ENCODE measurements at regions not wholly inside any gene's neighbourhood (a gene's known extent, or its start where the extent isn't known, plus 50 kb on each side); places are given as distances from the start of the nearest gene placed in this dataset.

DNA sequence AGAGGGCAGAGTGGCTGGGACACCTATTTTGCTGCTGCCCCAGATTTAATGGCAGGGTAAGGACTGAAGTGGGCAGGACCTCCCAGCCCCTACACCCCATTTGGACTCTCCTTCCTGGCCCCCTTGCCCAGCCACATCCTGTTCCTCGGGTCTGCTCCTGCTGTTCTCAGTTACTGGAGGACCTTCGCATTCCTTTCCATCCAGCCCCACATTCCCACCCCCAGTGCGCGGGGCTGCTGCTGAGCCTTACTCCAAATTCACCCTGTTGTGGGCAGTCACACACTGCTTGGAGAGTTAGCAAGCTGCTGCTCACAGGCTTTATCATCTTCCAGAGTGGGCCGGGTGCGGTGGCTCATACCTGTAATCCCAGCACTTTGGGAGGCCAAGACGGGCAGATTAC, 75.2 kb upstream of the SLC14A2 start:
- CTCF ChIA-PET, result interaction anchor here (0.6 kb wide), 1 partner anchor 927 kb away, joined by 3 read pairs; no protein-coding TSS in a partner anchor
- H3K4me1 Mint-ChIP-seq (ENCODE audit: low read depth), result no peaks in the 10 kb centered on the region
- H3K27me3 Mint-ChIP-seq (ENCODE audit: low read depth), result peaks cover 8% of the 10 kb centered on the region
- intact Hi-C loops (cut with micrococcal nuclease), result no loop called here
- DNase-seq, result no peak
- no peak overlapping the region for H3K4me3 Mint-ChIP-seq
- no peaks in the 10 kb centered on the region for H3K36me3 Mint-ChIP-seq (ENCODE audit: low read depth)
- peaks cover 6% of the 10 kb centered on the region for H3K9me3 Mint-ChIP-seq
- H3K27ac Mint-ChIP-seq, result no peak overlapping the region

DNA sequence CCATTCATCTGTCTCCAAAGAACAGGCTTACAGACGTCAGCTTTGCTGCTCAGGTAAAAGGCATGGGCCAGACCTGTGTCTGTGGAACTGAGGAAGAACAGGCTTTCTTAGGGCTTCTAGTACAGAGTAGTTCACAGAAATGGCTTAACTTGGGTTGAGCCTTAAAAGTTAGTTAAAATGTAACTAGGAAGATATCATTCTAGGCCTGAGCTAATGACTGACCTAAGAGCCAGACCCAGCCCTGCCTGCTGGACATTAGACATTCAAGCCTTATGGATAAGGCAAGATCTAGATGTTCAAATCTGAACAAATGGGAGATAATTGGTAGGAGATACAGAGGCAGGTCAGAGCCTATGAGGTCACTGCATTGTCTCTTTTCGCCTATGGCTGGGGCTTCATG, 73.9 kb upstream of the SLC14A2 start:
- DNase-seq, result no peak
- H3K27me3 Mint-ChIP-seq (ENCODE audit: low read depth), result peaks cover 1% of the 10 kb centered on the region
- H3K4me1 Mint-ChIP-seq (ENCODE audit: low read depth), result no peaks in the 10 kb centered on the region
- CTCF ChIA-PET, result no interaction called here
- intact Hi-C loops (cut with micrococcal nuclease), result no loop called here
- H3K9me3 Mint-ChIP-seq, result peaks cover 6% of the 10 kb centered on the region
- no peaks in the 10 kb centered on the region for H3K36me3 Mint-ChIP-seq (ENCODE audit: low read depth)
- H3K4me3 Mint-ChIP-seq, result no peak overlapping the region
- no peak overlapping the region for H3K27ac Mint-ChIP-seq

GRCh38 chr18:45542043-45542442, 73.2 kb upstream of the SLC14A2 start:
- Mint-ChIP-seq H3K27me3 (ENCODE audit: low read depth) (no peaks in the 10 kb centered on the region), H3K4me1 (ENCODE audit: low read depth) (no peaks in the 10 kb centered on the region), H3K9me3 (peaks cover 6% of the 10 kb centered on the region), H3K4me3 (no peak overlapping the region), H3K27ac (no peak overlapping the region), H3K36me3 (ENCODE audit: low read depth) (no peaks in the 10 kb centered on the region)
- DNase-seq, result no peak
- intact Hi-C loops (cut with micrococcal nuclease), result no loop called here
- CTCF ChIA-PET, result no interaction called here

- no peak overlapping the region for H3K27ac Mint-ChIP-seq
- H3K4me3 Mint-ChIP-seq, result no peak overlapping the region
- H3K27me3 Mint-ChIP-seq (ENCODE audit: low read depth), result peaks cover 2% of the 10 kb centered on the region
- intact Hi-C loops (cut with micrococcal nuclease), result no loop called here
- no peaks in the 10 kb centered on the region for H3K4me1 Mint-ChIP-seq (ENCODE audit: low read depth)
- DNase-seq, result no peak
- H3K9me3 Mint-ChIP-seq, result no peaks in the 10 kb centered on the region
- no peaks in the 10 kb centered on the region for H3K36me3 Mint-ChIP-seq (ENCODE audit: low read depth)
- CTCF ChIA-PET, result no interaction called here
Measured at GRCh38 chr18:45547910-45548309, 67.4 kb upstream of the SLC14A2 start.

- peaks cover 2% of the 10 kb centered on the region for H3K27me3 Mint-ChIP-seq (ENCODE audit: low read depth)
- no peak overlapping the region for H3K4me3 Mint-ChIP-seq
- intact Hi-C loops (cut with micrococcal nuclease), result no loop called here
- H3K36me3 Mint-ChIP-seq (ENCODE audit: low read depth), result no peaks in the 10 kb centered on the region
- no peaks in the 10 kb centered on the region for H3K9me3 Mint-ChIP-seq
- no peaks in the 10 kb centered on the region for H3K4me1 Mint-ChIP-seq (ENCODE audit: low read depth)
- DNase-seq, result no peak
- no peak overlapping the region for H3K27ac Mint-ChIP-seq
- CTCF ChIA-PET, result no interaction called here
Measured at GRCh38 chr18:45548614-45549013, 66.7 kb upstream of the SLC14A2 start.

DNA sequence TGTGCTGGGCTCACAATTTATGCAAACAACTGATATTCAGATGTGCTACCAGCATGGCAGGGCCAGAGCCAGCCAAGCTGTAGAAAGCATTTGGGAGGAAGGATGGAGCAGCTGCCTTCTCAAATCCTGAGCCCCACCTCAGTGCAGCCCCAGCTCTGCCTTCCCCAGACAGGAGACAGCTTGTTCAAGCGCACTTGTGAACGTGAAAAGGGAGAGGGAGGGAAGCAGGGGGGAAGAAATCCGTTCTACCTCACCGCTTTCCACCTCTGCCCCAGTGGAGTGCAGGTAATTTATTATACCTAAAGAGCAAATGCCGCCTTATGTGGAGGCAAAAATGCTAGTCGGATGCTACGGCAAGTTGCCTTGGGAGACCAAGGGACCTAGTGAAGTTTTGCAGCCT, 66.0 kb upstream of the SLC14A2 start:
- H3K4me1 Mint-ChIP-seq (ENCODE audit: low read depth), result no peaks in the 10 kb centered on the region
- no peak overlapping the region for H3K4me3 Mint-ChIP-seq
- H3K9me3 Mint-ChIP-seq, result no peaks in the 10 kb centered on the region
- intact Hi-C loops (cut with micrococcal nuclease), result no loop called here
- H3K36me3 Mint-ChIP-seq (ENCODE audit: low read depth), result no peaks in the 10 kb centered on the region
- CTCF ChIA-PET, result no interaction called here
- H3K27ac Mint-ChIP-seq, result no peak overlapping the region
- DNase-seq, result no peak
- peaks cover 2% of the 10 kb centered on the region for H3K27me3 Mint-ChIP-seq (ENCODE audit: low read depth)

- Mint-ChIP-seq H3K4me1 (ENCODE audit: low read depth) (no peaks in the 10 kb centered on the region), H3K27ac (no peak overlapping the region), H3K9me3 (no peaks in the 10 kb centered on the region), H3K27me3 (ENCODE audit: low read depth) (peaks cover 2% of the 10 kb centered on the region), H3K36me3 (ENCODE audit: low read depth) (no peaks in the 10 kb centered on the region), H3K4me3 (no peak overlapping the region)
- intact Hi-C loops (cut with micrococcal nuclease), result no loop called here
- CTCF ChIA-PET, result interaction anchor here (0.5 kb wide), 1 partner anchor 1783 kb away, joined by 3 read pairs; no protein-coding TSS in a partner anchor
- no peak for DNase-seq
Measured at GRCh38 chr18:45551142-45551815, 64.0 kb upstream of the SLC14A2 start.

GRCh38 chr18:45553723-45554388, 61.4 kb upstream of the SLC14A2 start:
- DNase-seq, result no peak
- no peaks in the 10 kb centered on the region for H3K36me3 Mint-ChIP-seq (ENCODE audit: low read depth)
- H3K4me1 Mint-ChIP-seq (ENCODE audit: low read depth), result no peaks in the 10 kb centered on the region
- intact Hi-C loops (cut with micrococcal nuclease), result no loop called here
- CTCF ChIA-PET, result no interaction called here
- H3K9me3 Mint-ChIP-seq, result no peaks in the 10 kb centered on the region
- no peak overlapping the region for H3K27ac Mint-ChIP-seq
- H3K4me3 Mint-ChIP-seq, result no peak overlapping the region
- H3K27me3 Mint-ChIP-seq (ENCODE audit: low read depth), result peaks cover 2% of the 10 kb centered on the region

DNA sequence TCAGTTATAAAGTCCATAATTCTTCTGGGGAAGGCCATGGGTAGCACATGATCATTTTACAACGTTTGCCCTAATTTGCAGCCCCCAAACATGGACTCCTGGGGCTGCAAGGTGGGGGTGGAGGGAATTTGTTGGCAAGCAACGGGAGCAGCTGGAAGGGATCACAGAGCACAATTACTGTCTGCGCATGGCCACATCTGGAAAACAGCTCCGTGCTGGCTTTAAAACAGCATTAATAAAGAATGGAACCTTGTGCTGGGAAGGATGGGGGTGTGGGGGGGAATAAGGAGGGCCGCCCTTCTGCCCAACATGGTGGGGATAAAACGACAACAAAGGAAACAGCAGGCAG, 60.9 kb upstream of the SLC14A2 start:
- intact Hi-C loops (cut with micrococcal nuclease), result no loop called here
- Mint-ChIP-seq H3K36me3 (ENCODE audit: low read depth) (no peaks in the 10 kb centered on the region), H3K27me3 (ENCODE audit: low read depth) (peaks cover 2% of the 10 kb centered on the region), H3K9me3 (no peaks in the 10 kb centered on the region), H3K4me1 (ENCODE audit: low read depth) (no peaks in the 10 kb centered on the region), H3K27ac (no peak overlapping the region), H3K4me3 (no peak overlapping the region)
- CTCF ChIA-PET, result no interaction called here
- no peak for DNase-seq

DNA sequence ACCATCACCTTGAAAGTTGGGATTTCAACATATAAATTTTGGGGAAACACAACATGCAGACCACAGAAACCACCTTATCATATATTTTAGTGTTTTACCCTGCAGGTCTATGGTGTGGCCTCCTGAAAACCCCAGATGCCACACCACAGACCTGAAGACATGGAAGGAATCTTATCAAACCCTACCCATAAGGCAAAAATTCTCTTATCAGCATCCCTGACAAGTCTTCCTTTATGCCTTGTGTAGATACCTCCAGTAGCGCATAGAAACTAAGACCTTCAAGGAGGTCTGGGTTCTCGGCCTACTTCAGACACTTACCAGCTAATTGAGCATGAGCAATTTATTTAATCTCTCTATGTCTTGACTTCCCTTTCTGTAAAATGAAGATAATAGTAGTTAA, 59.1 kb upstream of the SLC14A2 start:
- intact Hi-C loops (cut with micrococcal nuclease), result no loop called here
- CTCF ChIA-PET, result no interaction called here
- H3K4me1 Mint-ChIP-seq (ENCODE audit: low read depth), result no peaks in the 10 kb centered on the region
- no peaks in the 10 kb centered on the region for H3K36me3 Mint-ChIP-seq (ENCODE audit: low read depth)
- H3K4me3 Mint-ChIP-seq, result no peak overlapping the region
- DNase-seq, result no peak
- H3K9me3 Mint-ChIP-seq, result no peaks in the 10 kb centered on the region
- no peak overlapping the region for H3K27ac Mint-ChIP-seq
- H3K27me3 Mint-ChIP-seq (ENCODE audit: low read depth), result no peaks in the 10 kb centered on the region

- Mint-ChIP-seq H3K36me3 (ENCODE audit: low read depth) (no peaks in the 10 kb centered on the region), H3K4me1 (ENCODE audit: low read depth) (no peaks in the 10 kb centered on the region), H3K4me3 (no peak overlapping the region), H3K27ac (no peak overlapping the region), H3K27me3 (ENCODE audit: low read depth) (no peaks in the 10 kb centered on the region), H3K9me3 (no peaks in the 10 kb centered on the region)
- intact Hi-C loops (cut with micrococcal nuclease), result no loop called here
- DNase-seq, result no peak
- CTCF ChIA-PET, result no interaction called here
Measured at GRCh38 chr18:45557287-45557686, 58.0 kb upstream of the SLC14A2 start.

DNA sequence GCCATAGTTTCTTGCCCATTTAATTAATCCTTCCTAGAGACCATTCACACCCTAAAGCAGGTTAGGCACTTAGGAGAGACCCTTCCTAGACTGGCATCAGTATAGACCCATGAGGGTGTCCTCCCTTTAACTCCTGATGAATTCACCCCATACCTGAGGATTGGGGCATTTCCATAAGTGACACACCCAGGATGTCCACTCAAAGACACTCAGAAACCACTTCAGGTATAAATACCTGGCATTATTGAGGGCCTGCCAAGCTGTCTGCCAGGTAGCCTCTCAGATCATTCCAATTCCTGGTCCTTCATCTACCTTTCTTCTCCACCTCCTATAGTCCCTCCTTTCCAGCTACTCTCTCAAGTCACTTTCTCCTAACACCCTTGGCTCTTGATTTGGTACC, 57.5 kb upstream of the SLC14A2 start:
- Mint-ChIP-seq H3K27ac (no peak overlapping the region), H3K4me1 (ENCODE audit: low read depth) (no peaks in the 10 kb centered on the region), H3K27me3 (ENCODE audit: low read depth) (no peaks in the 10 kb centered on the region), H3K4me3 (no peak overlapping the region), H3K9me3 (no peaks in the 10 kb centered on the region), H3K36me3 (ENCODE audit: low read depth) (no peaks in the 10 kb centered on the region)
- DNase-seq, result no peak
- CTCF ChIA-PET, result no interaction called here
- intact Hi-C loops (cut with micrococcal nuclease), result no loop called here

- Mint-ChIP-seq H3K27ac (no peak overlapping the region), H3K9me3 (no peaks in the 10 kb centered on the region)
- CTCF ChIA-PET, result no interaction called here
Measured at GRCh38 chr18:45559258-45559657, 56.0 kb upstream of the SLC14A2 start.

More at GRCh38 chr18:45559258-45559657, 56.0 kb upstream of the SLC14A2 start:
- Mint-ChIP-seq H3K36me3 (ENCODE audit: low read depth) (no peaks in the 10 kb centered on the region), H3K27me3 (ENCODE audit: low read depth) (no peaks in the 10 kb centered on the region), H3K4me3 (no peak overlapping the region), H3K4me1 (ENCODE audit: low read depth) (no peaks in the 10 kb centered on the region)
- no peak for DNase-seq
- intact Hi-C loops (cut with micrococcal nuclease), result no loop called here
